ENCODE measurements at regions not wholly inside any gene's neighbourhood (a gene's known extent, or its start where the extent isn't known, plus 50 kb on each side); places are given as distances from the start of the nearest gene placed in this dataset.

DNA sequence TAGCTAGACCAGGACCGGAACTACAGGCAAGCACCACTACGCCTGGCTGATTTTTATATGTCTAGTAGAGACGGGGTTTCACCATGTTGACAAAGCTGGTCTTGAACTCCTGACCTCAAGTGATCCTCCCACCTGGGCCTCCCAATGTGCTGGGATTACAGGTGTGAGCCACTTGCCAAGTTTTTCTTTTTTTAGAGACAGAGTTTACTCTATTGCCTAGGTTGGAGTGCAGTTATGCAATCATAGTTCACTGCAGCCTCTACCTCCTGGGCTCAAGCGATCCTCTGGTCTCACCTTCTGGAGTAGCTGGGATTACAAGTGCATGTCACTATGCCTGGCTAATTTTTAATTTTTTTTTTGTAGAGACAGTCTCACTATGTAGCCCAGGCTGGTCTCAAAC is 201.5 kb upstream of the TBX3 start:
- no peak for DNase-seq (ENCODE audit: low spot score)
- in situ Hi-C loops (cut with MboI; ENCODE audit: low pct_unique_long_range_greater_than_20kb, low sequenced_read_pairs, unreplicated experiment): no loop called here
- TF ChIP-seq, protein P1, sequence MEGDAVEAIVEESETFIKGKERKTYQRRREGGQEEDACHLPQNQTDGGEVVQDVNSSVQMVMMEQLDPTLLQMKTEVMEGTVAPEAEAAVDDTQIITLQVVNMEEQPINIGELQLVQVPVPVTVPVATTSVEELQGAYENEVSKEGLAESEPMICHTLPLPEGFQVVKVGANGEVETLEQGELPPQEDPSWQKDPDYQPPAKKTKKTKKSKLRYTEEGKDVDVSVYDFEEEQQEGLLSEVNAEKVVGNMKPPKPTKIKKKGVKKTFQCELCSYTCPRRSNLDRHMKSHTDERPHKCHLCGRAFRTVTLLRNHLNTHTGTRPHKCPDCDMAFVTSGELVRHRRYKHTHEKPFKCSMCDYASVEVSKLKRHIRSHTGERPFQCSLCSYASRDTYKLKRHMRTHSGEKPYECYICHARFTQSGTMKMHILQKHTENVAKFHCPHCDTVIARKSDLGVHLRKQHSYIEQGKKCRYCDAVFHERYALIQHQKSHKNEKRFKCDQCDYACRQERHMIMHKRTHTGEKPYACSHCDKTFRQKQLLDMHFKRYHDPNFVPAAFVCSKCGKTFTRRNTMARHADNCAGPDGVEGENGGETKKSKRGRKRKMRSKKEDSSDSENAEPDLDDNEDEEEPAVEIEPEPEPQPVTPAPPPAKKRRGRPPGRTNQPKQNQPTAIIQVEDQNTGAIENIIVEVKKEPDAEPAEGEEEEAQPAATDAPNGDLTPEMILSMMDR (IDR thresholded peaks at IDR 0.05; ENCODE audit: extremely low read depth, insufficient read depth, missing control alignments): no peak

DNA sequence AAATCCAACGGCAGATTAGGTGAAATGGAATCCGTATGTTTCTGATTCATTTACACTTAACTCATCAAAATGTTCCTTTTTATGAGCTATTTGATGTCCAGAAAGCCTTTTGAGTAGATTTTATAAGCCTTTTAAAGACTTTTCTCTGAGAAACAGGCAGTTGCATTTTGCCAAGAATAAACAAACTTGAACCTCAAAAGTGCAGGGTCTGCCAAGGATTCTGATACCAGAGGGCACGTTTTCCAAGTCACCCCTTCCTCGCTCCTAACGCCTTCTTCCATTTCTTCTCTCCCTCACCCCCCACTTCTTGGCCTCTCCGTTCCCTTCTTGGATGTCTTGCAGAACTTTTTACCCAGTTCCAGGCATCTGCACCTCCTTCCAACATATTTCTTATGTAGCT is 200.6 kb upstream of the TBX3 start:
- TF ChIP-seq, protein P1 (IDR thresholded peaks at IDR 0.05; ENCODE audit: extremely low read depth, insufficient read depth, missing control alignments): no peak
- DNase-seq (ENCODE audit: low spot score): no peak
- in situ Hi-C loops (cut with MboI; ENCODE audit: low pct_unique_long_range_greater_than_20kb, low sequenced_read_pairs, unreplicated experiment): no loop called here

DNA sequence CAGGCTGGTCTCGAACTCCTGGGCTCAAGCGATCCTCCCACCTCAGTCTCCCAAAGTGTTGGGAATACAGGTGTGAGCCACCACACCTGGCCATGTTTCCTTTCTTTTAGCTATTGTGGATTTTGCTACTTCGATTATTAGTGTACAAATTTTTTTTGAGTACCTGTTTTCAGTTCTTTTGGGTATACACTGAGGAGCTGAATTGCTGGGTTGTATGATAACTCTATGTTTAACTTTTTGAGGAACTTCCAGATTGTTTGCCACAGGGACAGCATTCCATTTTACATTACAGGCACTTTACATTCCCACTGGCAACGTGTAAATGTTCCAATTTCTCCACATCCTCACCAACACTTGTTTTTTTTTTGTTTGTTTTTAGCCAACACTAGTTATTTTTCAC is 198.1 kb upstream of the TBX3 start:
- no peak for DNase-seq (ENCODE audit: low spot score)
- in situ Hi-C loops (cut with MboI; ENCODE audit: low pct_unique_long_range_greater_than_20kb, low sequenced_read_pairs, unreplicated experiment): no loop called here
- TF ChIP-seq, protein P1 (IDR thresholded peaks at IDR 0.05; ENCODE audit: extremely low read depth, insufficient read depth, missing control alignments): no peak

DNA sequence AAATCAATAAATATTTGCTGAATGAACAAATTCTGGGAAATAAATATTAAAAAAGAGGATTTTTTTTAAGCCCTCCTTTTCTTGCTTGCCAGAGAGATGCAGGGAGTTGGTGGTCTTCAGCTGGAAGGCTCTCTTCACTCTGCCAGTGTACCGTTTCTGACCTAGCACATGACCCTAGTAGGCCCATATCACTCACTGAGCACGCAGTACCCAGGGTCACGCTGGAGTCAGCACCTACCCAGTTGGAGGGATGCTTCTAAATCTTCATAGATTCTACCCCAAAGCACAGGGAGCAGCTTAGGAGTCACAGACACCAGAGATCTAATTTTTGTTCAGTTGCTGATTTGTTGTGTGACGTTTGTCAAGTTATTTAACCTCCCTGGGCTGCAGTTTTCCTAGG is 195.4 kb upstream of the TBX3 start:
- TF ChIP-seq, protein P1 (IDR thresholded peaks at IDR 0.05; ENCODE audit: extremely low read depth, insufficient read depth, missing control alignments): no peak
- in situ Hi-C loops (cut with MboI; ENCODE audit: low pct_unique_long_range_greater_than_20kb, low sequenced_read_pairs, unreplicated experiment): no loop called here
- DNase-seq (ENCODE audit: low spot score): no peak

DNA sequence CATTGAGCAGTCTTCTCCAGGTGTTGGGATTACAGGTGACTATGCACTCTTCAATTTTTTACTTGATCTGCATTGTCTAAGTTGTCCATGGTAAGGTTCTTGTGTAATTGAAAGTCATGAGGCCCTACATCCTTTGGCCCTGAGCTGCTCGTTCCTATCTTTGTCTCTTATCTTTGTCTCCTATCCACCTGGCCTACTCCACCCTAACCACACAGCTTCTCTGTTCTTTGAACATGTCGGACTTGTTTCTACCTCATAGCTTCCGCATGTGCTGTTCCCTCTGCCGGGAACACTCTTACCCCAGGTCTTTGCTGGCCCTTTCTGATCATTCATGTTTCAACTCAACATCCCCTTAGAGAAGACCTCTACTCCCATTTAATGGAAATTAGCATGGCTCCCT is 194.8 kb upstream of the TBX3 start:
- in situ Hi-C loops (cut with MboI; ENCODE audit: low pct_unique_long_range_greater_than_20kb, low sequenced_read_pairs, unreplicated experiment): no loop called here
- TF ChIP-seq, protein P1 (IDR thresholded peaks at IDR 0.05; ENCODE audit: extremely low read depth, insufficient read depth, missing control alignments): no peak
- DNase-seq (ENCODE audit: low spot score): no peak

DNA sequence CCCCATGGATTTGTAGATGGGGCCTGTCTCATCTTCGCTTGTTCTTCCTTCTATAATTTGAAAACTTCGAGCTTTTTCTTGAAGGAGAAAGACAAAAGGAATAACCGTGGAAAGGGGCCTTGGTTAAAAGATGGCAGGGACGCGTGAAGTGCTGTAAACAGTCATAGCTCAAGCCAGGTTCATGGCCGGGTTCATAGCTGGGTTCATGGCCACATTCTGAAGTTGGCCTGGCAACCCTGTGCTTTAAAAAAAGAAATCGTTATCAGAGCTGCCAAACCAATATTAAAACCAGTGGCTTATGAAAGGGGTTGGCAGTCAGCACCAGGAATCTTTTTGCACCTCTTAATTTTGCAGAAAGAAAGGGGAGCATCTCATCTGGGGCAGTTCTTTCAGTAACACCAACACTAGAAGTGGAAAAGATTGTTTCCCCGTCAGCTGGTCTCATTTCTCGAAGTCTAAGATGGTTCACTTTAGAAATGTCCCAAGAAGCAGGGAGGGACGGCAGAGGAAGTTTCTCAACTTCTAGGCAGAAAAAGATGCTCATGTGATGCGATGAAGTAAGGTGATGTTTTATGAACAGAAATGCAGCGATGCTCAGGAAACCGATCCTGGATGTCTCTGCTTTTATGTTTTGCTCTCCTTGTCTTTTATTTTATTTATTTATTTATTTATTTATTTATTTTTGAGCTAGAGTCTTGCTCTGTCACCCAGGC is 193.1 kb upstream of the TBX3 start:
- in situ Hi-C loops (cut with MboI; ENCODE audit: low pct_unique_long_range_greater_than_20kb, low sequenced_read_pairs, unreplicated experiment): no loop called here
- TF ChIP-seq, protein P1 (IDR thresholded peaks at IDR 0.05; ENCODE audit: extremely low read depth, insufficient read depth, missing control alignments): no peak
- DNase-seq (ENCODE audit: low spot score): no peak

Measured in GM13977 (cell line).